LNCaP clone FGC (cell line): ENCODE measurements at regions not wholly inside any gene's neighbourhood (a gene's known extent, or its start where the extent isn't known, plus 50 kb on each side); places are given as distances from the start of the nearest gene placed in this dataset.

ENCODE experiments used
- DNase-seq: peaks from one replicate; pipeline ENCODE4 v3.0.0-alpha.2; 2011; ENCODE audit warnings: low read depth
- H3K4me3 ChIP-seq: 2 replicates; pipeline ENCODE4 v1.5.1; 2011; ENCODE audit warnings: mild to moderate bottlenecking, low read depth, low read length, control low read depth
- CTCF ChIP-seq: IDR thresholded peaks from 2 replicates; pipeline ENCODE4 v1.5.1; 2012; ENCODE audit warnings: mild to moderate bottlenecking; ENCODE audit not compliant: control insufficient read depth, insufficient read depth; ENCODE audit errors: extremely low read depth

DNA sequence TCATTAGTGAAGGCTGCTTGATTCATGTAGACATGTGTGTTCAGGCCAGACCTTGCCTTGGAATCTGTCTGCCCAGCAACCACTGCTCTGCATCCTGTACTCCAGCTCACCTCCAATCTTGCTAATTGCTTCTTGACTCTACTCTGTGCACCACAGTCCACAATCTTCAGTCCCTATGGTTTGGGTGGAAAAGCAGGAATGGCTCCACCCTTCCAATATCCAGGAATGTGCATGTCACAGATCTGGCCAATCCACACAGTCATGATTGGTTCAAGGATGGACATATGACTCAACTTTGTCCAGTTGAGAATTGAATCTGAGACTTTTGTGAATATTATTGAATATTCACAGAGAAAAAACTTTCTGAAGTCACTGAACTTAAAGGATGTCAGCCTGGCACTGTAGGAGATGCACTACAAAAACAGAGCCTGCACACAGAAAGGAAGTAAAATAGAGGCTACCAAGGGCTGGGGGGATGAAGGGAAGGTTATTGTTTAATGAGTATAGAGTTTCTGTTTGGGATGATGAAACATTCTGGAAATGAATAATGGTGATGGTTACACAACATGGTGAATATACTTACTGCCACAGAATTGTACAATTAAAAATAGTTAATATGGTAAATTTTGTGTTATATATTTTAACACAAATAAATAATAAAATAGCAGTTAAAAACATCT is 161.3 kb upstream of the USP38 start:
- H3K4me3 ChIP-seq, result no peak overlapping the region
- no peak for TF ChIP-seq CTCF
- no peak for DNase-seq

- peak; percentile 10 for DNase-seq
- H3K4me3 ChIP-seq, result no peak overlapping the region
- TF ChIP-seq CTCF, result peak; percentile 60
Measured at GRCh38 chr4:143025081-143025704, 159.5 kb upstream of the USP38 start.

DNA sequence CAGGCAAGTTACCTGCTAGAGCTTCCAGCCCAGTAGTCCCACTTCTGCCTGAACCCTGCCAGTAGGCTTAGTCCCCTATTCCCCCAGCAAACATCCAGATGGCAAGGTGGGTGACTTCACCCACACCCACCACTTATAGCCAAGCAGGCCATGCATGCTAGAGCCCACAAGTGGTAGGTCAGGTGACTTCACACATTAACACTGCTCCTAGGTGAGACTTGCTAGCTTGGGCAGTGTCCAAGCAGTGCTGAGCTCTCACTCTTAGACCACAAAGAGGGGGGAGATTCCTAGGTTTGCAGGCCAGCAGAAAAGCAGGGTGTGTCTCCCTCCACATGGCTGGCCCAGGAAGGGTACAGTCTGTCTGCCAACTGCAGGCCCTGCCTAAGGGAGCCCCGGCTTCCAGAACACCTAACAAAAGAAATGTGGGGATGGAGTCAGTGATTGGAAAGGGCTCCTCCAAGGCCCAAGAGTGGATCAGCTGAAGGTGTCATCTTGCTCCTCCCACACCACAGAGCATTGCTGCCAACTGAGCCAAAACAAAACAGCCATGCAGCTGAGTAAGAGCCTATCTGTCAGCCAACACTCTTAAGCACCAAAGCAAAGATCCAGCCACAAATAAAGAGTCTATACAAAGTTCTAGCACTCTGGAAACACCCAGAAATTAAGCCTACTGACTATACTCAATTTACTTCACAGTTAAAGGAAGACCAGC is 158.1 kb upstream of the USP38 start:
- DNase-seq, result no peak
- no peak for TF ChIP-seq CTCF
- H3K4me3 ChIP-seq, result no peak overlapping the region

GRCh38 chr4:143035661-143036060 is 149.1 kb upstream of the USP38 start:
- DNase-seq, result no peak
- no peak for TF ChIP-seq CTCF
- no peak overlapping the region for H3K4me3 ChIP-seq

GRCh38 chr4:143036443-143036842 is 148.3 kb upstream of the USP38 start:
- TF ChIP-seq CTCF, result no peak
- DNase-seq, result no peak
- no peak overlapping the region for H3K4me3 ChIP-seq

DNA sequence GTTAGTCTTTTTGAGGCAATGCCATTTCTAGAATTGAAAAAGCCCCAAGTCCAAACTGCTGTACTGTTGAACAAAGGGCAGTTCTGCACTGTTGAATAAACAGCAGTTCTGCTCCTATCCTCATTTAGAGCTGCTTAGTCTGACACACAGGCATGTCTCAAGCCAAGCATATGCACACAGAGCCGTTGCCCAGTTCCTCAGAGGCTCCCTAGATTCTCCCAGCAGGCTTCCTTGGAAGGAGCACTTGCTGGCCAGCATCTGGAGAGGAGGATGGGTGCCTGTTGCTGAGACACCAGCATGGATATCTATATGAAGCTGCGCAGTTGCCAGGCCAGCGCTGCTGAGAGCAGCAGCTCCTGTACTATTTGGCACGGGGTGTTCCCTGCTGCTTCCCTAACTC is 138.3 kb upstream of the USP38 start:
- no peak overlapping the region for H3K4me3 ChIP-seq
- DNase-seq, result no peak
- no peak for TF ChIP-seq CTCF

DNA sequence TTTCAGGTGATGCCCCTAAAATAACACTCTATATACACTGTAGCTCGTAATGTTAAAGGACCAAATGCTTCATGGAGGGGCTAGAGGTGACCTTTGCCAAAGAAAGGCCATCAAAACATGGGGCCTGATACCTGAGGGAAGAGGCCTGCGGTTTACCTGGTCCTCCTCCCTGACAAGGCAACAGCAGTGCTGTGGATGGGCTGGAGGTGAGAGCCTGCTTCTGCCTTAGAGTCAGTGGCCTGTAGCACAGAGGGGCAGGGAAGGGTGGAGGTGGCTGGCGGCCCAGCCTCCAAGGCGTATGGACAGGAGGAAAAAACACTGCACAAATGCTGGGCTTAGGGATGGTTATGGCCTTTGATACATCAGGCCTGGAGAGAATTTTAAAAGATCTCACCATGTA is 137.8 kb upstream of the USP38 start:
- no peak for TF ChIP-seq CTCF
- no peak for DNase-seq
- H3K4me3 ChIP-seq, result no peak overlapping the region
